GM19438 (cell line): ENCODE measurements at regions not wholly inside any gene's neighbourhood (a gene's known extent, or its start where the extent isn't known, plus 50 kb on each side); places are given as distances from the start of the nearest gene placed in this dataset.
A peak's percentile ranks its signal among the peaks of the same experiment; 100 is the strongest.
"Not testable (repeated sequence)": the region's sequence is repeated elsewhere in the genome, so short reads cannot be mapped to it uniquely, and the experiment has no call there.

Experiments
- ATAC-seq: cut with Tn5 transposase; IDR thresholded peaks from one replicate; pipeline ENCODE4 v1.9.1; 2021; ENCODE audit warnings: low read depth; ENCODE audit not compliant: unreplicated experiment

DNA sequence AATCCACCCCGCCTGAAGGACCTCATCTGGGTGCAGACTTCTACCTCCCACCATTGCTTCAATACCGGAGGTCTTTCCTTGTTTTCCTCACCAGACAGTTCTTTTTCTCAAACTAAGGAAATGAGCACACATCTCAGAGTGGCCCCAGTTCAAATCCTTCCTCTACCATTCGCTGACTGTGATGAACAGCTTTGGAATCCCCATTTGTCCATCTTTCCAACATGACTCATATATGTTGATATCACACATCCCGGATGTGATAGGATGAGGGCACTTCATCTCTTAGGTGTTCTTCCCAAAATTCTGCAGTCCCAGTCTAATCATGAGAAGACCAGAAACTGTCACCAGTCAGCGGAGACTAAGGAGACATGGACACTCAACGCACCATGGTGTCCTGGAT lies 67.9 kb upstream of the SMURF2 start:
- ATAC-seq, result not testable (repeated sequence)

GRCh38 chr17:64729201-64729600 lies 67.1 kb upstream of the SMURF2 start:
- no peak for ATAC-seq

- no peak for ATAC-seq
These were observed 66.1 kb upstream of the SMURF2 start for GRCh38 chr17:64728041-64728695.

GRCh38 chr17:64726025-64726424 lies 63.9 kb upstream of the SMURF2 start:
- ATAC-seq, result not testable (repeated sequence)

- ATAC-seq, result not testable (repeated sequence)
These were observed 62.1 kb upstream of the SMURF2 start for GRCh38 chr17:64724246-64724645.

DNA sequence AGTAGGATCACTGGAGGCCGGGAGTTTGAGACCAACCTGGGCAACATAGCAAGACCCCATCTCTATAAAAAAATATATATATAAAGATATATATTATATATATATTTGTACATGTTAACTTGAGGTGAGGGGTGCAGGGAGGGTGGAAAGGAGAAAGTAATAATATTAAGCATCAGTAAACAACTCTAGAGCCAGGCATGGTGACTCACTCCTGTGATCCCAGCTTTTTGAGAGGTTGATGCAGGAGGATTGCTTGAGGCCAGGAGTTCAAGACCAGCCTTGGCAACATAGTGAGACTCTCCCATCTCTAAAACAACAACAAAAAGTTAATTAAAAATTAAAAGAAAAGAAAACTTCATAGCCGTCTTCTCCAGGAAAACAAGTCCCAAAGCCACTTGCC lies 61.7 kb upstream of the SMURF2 start:
- ATAC-seq, result no peak

GRCh38 chr17:64721556-64721955 lies 59.4 kb upstream of the SMURF2 start:
- not testable (repeated sequence) for ATAC-seq

- ATAC-seq, result not testable (repeated sequence)
These were observed 58.1 kb upstream of the SMURF2 start for GRCh38 chr17:64720253-64720652.

- ATAC-seq, result not testable (repeated sequence)
These were observed 57.4 kb upstream of the SMURF2 start for GRCh38 chr17:64719517-64719916.

- ATAC-seq, result not testable (repeated sequence)
These were observed 56.7 kb upstream of the SMURF2 start for GRCh38 chr17:64718816-64719215.

DNA sequence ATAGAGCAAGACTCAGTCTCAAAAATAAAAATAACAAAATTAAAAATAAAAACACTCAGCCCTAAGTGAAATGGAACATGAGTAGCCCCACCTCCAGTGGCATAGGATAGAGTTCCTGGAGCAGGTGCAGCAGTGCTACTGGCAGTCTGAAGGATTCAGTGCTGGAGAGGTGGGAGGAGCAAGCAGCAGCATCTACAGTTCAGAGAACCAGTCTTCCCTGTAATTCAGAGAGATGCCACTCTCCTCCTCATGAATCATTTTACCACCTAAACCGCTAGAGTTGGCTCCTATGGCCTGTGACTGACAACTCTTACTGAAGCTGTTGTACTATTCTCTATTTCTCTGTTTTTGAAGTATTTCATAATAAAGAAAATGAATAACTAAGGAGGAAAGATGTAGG lies 56.0 kb upstream of the SMURF2 start:
- no peak for ATAC-seq

DNA sequence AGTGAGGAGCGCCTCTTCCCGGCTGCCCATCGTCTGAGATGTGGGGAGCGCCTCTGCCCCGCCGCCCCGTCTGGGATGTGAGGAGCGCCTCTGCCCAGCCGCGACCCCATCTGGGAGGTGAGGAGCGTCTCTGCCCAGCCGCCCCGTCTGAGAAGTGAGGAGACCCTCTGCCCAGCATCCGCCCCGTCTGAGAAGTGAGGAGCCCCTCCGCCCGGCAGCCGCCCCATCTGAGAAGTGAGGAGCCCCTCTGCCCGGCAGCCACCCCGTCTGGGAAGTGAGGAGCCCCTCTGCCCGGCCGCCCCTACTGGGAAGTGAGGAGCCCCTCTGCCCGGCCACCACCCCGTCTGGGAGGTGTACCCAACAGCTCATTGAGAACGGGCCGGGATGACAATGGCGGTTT lies 54.4 kb upstream of the SMURF2 start:
- ATAC-seq, result not testable (repeated sequence)

DNA sequence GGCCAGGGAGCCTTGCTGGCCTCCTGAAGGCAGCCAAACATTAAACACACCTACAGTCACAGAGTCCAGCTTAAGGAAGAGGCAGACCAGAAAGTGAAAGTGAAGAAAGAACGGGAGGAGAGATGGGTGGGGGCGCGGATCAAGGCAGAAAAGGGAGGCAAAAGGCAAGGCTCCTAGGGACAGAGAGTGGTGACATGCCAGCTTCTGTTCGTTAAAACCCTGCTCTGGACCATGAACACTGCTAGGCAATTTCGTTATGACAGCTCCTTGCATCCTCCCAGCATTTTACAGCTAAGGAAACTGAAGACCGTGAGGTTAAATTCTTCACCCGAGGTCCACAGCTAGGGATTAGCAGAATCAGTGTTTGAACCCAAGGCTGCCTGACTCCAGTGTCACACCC lies 51.7 kb upstream of the SMURF2 start:
- ATAC-seq, result not testable (repeated sequence)

- ATAC-seq, result peak; percentile 45
These were observed 50.6 kb upstream of the SMURF2 start for GRCh38 chr17:64712557-64713351.
